B cell (primary cell): ENCODE measurements at regions not wholly inside any gene's neighbourhood (a gene's known extent, or its start where the extent isn't known, plus 50 kb on each side); places are given as distances from the start of the nearest gene placed in this dataset.

ENCODE experiments used
- EZH2 ChIP-seq: IDR thresholded peaks from 2 replicates; pipeline ENCODE4 v1.6.1; 2012; ENCODE audit warnings: borderline replicate concordance, low read depth, mild to moderate bottlenecking, moderate library complexity, low read length; ENCODE audit not compliant: insufficient read depth, poor library complexity, severe bottlenecking
- TF ChIP-seq, protein P1 (sequence below): fragments of 200-600 bp; IDR thresholded peaks from one replicate; pipeline ENCODE4 v1.8.0; 2022; ENCODE audit warnings: antibody characterized with exemption, mild to moderate bottlenecking

DNA sequence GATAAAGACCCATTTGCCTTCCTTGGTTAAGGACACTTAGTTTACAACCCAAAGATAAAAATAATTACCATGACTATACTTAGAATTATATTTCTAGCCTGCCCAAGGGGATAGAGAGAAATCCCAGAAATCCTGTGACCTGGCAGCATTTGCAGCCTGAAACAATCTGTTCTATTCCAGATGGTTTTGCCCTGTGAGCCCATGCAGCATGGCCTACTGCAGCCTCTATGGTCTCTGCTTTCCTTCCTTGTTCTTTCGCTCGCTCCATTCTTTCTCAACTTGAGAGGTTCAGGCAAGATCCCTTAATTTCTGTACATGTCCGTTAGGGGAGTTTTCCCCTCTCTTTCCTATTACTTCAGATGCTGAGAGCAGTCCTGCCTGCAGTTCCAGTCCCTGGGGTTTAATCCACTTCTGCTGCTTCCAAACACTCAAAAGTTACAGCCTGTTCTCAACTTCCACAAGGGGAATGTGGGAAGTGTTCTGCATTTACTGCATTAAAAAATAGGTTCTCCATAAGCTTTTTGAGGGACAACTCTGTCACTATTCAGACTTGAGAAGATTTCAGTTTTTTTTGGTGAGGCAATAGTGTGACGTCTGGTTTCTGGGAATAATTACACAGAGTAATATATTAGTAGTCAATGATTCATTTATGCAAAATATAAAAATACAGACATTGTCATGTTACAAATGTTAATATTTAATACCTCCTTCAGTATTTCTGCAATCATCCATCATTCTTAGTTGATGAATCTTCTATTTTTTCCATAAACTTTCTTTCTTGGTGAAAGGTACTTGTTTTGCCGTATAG lies 80.3 kb downstream of the CDCA7 start:
- TF ChIP-seq, protein P1, sequence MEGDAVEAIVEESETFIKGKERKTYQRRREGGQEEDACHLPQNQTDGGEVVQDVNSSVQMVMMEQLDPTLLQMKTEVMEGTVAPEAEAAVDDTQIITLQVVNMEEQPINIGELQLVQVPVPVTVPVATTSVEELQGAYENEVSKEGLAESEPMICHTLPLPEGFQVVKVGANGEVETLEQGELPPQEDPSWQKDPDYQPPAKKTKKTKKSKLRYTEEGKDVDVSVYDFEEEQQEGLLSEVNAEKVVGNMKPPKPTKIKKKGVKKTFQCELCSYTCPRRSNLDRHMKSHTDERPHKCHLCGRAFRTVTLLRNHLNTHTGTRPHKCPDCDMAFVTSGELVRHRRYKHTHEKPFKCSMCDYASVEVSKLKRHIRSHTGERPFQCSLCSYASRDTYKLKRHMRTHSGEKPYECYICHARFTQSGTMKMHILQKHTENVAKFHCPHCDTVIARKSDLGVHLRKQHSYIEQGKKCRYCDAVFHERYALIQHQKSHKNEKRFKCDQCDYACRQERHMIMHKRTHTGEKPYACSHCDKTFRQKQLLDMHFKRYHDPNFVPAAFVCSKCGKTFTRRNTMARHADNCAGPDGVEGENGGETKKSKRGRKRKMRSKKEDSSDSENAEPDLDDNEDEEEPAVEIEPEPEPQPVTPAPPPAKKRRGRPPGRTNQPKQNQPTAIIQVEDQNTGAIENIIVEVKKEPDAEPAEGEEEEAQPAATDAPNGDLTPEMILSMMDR, result no peak
- no peak for TF ChIP-seq EZH2
